Suprapubic skin (tissue), 4 donors: ENCODE measurements at regions not wholly inside any gene's neighbourhood (a gene's known extent, or its start where the extent isn't known, plus 50 kb on each side); places are given as distances from the start of the nearest gene placed in this dataset.

Experiments used
- POLR2A ChIP-seq, 2 donors: fragments of 450-650 bp; IDR thresholded peaks; one replicate each; pipeline ENCODE4 v1.6.1; 2017; ENCODE audit warnings: antibody characterized with exemption in 2 of 2, mild to moderate bottlenecking in 2 of 2, moderate library complexity in 2 of 2
- POLR2AphosphoS5 ChIP-seq, 3 donors: sonication (generic); formaldehyde crosslinking; IDR thresholded peaks; one replicate each; pipeline ENCODE4 v1.6.1; 2017; ENCODE audit warnings: antibody characterized with exemption in 3 of 3
- TF ChIP-seq, protein P1 (sequence below), 2 donors: fragments of 200-600 bp in 1 of 2; fragments of 450-650 bp in 1 of 2; sonication (generic) in 1 of 2; IDR thresholded peaks; one replicate each; pipeline ENCODE4 v1.5.1; 2016 to 2019; ENCODE audit warnings: antibody characterized with exemption in 2 of 2, mild to moderate bottlenecking in 1 of 2, moderate library complexity in 1 of 2

GRCh38 chr5:179435181-179435580 lies 89.9 kb upstream of the ADAMTS2 start:
- TF ChIP-seq, protein P1, sequence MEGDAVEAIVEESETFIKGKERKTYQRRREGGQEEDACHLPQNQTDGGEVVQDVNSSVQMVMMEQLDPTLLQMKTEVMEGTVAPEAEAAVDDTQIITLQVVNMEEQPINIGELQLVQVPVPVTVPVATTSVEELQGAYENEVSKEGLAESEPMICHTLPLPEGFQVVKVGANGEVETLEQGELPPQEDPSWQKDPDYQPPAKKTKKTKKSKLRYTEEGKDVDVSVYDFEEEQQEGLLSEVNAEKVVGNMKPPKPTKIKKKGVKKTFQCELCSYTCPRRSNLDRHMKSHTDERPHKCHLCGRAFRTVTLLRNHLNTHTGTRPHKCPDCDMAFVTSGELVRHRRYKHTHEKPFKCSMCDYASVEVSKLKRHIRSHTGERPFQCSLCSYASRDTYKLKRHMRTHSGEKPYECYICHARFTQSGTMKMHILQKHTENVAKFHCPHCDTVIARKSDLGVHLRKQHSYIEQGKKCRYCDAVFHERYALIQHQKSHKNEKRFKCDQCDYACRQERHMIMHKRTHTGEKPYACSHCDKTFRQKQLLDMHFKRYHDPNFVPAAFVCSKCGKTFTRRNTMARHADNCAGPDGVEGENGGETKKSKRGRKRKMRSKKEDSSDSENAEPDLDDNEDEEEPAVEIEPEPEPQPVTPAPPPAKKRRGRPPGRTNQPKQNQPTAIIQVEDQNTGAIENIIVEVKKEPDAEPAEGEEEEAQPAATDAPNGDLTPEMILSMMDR (IDR thresholded peaks at IDR 0.05): no peak
- TF ChIP-seq POLR2AphosphoS5 (IDR thresholded peaks at IDR 0.05): no peak
- TF ChIP-seq POLR2A (IDR thresholded peaks at IDR 0.05): no peak
